ENCODE measurements at regions not wholly inside any gene's neighbourhood (a gene's known extent, or its start where the extent isn't known, plus 50 kb on each side); places are given as distances from the start of the nearest gene placed in this dataset.

- H4K8ac ChIP-seq (replicated peaks; ENCODE audit: insufficient read length, low read depth, low read length): no peak overlapping the region
- WGBS (ENCODE audit: extremely low coverage, insufficient read length, low lambda C conversion rate): no CpG with 5 or more reads among the region's 3 CpGs
These were observed 112.3 kb downstream of the TM2D1 start for GRCh38 chr1:61612602-61613001.

More at GRCh38 chr1:61612602-61613001, 112.3 kb downstream of the TM2D1 start:
- no peaks in the 10 kb centered on the region for H3K36me3 Mint-ChIP-seq (ENCODE audit: insufficient read depth in 1 of 3, low read depth in 3 of 3)
- Histone ChIP-seq H3K23me2 (ENCODE audit: insufficient read length, low read depth, low read length, poor library complexity, severe bottlenecking) (no peaks in the 10 kb centered on the region), H3T11ph (ENCODE audit: low read length) (no peak overlapping the region), H2AK5ac (ENCODE audit: insufficient read length, low read length) (no peak overlapping the region), H3K79me1 (ENCODE audit: insufficient read depth, low read depth, low read length, poor library complexity, severe bottlenecking) (no peaks in the 10 kb centered on the region), H3K27ac (ENCODE audit: insufficient read length, low read depth, low read length) (no peak overlapping the region), H4K20me1 (ENCODE audit: control insufficient read depth, insufficient read depth, insufficient read length) (no peaks in the 10 kb centered on the region), H2BK12ac (ENCODE audit: insufficient read length, low read depth, low read length) (no peak overlapping the region), H2BK20ac (ENCODE audit: low read depth, low read length, poor library complexity, severe bottlenecking) (no peak overlapping the region), H3K9me3 (ENCODE audit: control insufficient read depth, low read depth, low read length) (no peaks in the 10 kb centered on the region), H3K9ac (ENCODE audit: extremely low read depth, insufficient read length, low read length) (no peak overlapping the region), H3K14ac (ENCODE audit: insufficient read depth, low read length) (no peak overlapping the region), H2BK15ac (ENCODE audit: low read depth, low read length) (no peak overlapping the region), H3K4me2 (ENCODE audit: insufficient read depth, insufficient read length, low read length) (no peak overlapping the region), H3K56ac (ENCODE audit: insufficient read length, low read depth, low read length) (no peak overlapping the region), H2BK5ac (ENCODE audit: insufficient read length, low read length) (no peak overlapping the region), H4K91ac (ENCODE audit: insufficient read length, low read depth, low read length) (no peak overlapping the region), H3K23ac (ENCODE audit: insufficient read length, low read depth, low read length) (no peak overlapping the region), H3K79me2 (ENCODE audit: insufficient read depth, low read length) (no peaks in the 10 kb centered on the region), H3K18ac (ENCODE audit: insufficient read length, low read depth, low read length) (no peak overlapping the region), H3K4ac (ENCODE audit: low read depth, low read length) (no peak overlapping the region), H3K4me1 (ENCODE audit: insufficient read depth, low read length) (no peaks in the 10 kb centered on the region), H2BK120ac (ENCODE audit: low read depth, low read length, poor library complexity, severe bottlenecking) (no peak overlapping the region), H3K27me3 (ENCODE audit: insufficient read depth, low read length) (no peaks in the 10 kb centered on the region), H4K5ac (ENCODE audit: insufficient read length, low read depth, low read length) (peak overlapping the region; percentile 63), H2AFZ (ENCODE audit: low read length) (no peak overlapping the region)
- no peak overlapping the region for H3K4me3 Mint-ChIP-seq
- H3K27me3 Mint-ChIP-seq (ENCODE audit: low read depth): peaks cover 3% of the 10 kb centered on the region
- TF ChIP-seq CTCF (conservative IDR thresholded peaks at IDR 0.05): no peak
- no peak for DNase-seq
- H3K4me1 Mint-ChIP-seq: peaks cover 3 to 5% of the 10 kb centered on the region in 2 experiments; a peak in 1 of 4 replicates
- H3K27ac Mint-ChIP-seq: no peak overlapping the region
- H3K9me3 Mint-ChIP-seq: no peaks in the 10 kb centered on the region

All from H9 (cell line).